ENCODE measurements at regions not wholly inside any gene's neighbourhood (a gene's known extent, or its start where the extent isn't known, plus 50 kb on each side); places are given as distances from the start of the nearest gene placed in this dataset.

DNA sequence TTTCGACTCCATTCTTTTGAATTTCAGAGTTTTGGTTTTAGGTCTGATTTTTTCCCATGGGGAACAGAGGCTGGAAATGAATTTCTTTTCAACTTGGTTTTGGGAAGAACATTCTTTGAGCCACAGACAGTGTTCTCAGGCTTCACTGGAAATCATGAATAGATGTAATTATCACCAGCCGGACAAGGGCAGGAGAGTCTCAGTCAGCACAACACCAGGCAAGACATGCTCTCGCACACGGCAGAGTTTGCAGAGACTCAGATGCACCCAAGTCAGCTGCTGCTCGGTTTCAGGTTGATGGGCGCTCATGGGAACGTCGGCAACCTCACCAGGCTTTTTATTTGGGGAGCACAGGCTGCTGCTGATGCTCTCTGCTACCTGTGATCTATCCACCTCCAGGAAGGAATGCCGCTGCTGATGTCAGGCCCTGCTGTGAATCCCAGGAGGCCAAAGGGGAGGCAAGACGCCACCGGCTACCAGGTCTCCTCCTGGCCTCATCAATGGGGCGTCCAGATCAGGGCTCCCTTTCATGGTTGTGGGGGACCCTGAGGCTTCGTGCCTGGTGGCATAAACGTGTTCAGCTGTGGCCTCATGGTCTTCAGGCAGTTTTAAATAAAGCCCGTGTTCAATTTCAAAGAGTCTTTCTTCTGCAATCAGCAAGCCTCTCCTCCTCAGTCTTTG is 332.3 kb upstream of the IRX4 start:
- DNase-seq (ENCODE audit: low spot score in 2 of 2) = no peak
- H3K27ac ChIP-seq = no peak overlapping the region
- no peaks in the 10 kb centered on the region for H3K36me3 ChIP-seq
- no peak overlapping the region for H3K4me3 ChIP-seq
- H3K27me3 ChIP-seq = no peaks in the 10 kb centered on the region
- TF ChIP-seq, protein P1, sequence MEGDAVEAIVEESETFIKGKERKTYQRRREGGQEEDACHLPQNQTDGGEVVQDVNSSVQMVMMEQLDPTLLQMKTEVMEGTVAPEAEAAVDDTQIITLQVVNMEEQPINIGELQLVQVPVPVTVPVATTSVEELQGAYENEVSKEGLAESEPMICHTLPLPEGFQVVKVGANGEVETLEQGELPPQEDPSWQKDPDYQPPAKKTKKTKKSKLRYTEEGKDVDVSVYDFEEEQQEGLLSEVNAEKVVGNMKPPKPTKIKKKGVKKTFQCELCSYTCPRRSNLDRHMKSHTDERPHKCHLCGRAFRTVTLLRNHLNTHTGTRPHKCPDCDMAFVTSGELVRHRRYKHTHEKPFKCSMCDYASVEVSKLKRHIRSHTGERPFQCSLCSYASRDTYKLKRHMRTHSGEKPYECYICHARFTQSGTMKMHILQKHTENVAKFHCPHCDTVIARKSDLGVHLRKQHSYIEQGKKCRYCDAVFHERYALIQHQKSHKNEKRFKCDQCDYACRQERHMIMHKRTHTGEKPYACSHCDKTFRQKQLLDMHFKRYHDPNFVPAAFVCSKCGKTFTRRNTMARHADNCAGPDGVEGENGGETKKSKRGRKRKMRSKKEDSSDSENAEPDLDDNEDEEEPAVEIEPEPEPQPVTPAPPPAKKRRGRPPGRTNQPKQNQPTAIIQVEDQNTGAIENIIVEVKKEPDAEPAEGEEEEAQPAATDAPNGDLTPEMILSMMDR (IDR thresholded peaks at IDR 0.05) = no peak
- no peak for TF ChIP-seq POLR2AphosphoS5 (IDR thresholded peaks at IDR 0.05)
- TF ChIP-seq POLR2A (IDR thresholded peaks at IDR 0.05) = no peak
- TF ChIP-seq EP300 (IDR thresholded peaks at IDR 0.05) = no peak
- H3K9me3 ChIP-seq = no peaks in the 10 kb centered on the region
- WGBS = 49% methylated on average over 11 of the region's 15 CpGs
- H3K4me1 ChIP-seq = no peaks in the 10 kb centered on the region

DNA sequence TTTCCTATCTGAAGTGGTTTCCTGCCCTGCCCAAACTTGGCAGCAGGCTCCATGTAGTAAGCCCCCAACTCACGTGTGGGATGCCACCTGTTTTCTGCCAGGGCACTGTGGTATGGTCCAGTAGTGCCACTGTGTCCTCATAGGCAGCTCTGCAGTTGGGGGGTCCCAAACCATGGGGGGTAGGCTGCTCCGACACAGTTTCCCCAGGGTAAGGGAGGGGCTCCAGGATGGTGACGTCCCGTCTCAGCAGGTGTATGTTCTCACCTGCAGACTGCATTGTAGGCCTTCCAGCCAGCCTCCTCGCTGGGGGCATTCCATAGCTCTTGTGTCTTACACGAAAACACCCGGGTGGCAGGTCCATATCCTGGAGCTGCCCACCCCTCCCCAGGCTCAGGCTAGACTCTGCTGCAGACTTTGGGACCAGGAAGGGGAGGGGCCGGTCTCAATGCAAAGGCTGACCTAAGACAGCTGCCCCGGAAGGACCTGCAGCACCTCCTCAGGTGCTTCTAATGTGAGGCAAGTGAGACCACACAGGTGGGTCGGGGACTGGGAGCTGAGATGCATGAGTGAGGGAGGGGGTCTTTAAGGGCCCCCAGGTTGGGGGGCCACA is 330.5 kb upstream of the IRX4 start:
- H3K27me3 ChIP-seq = no peaks in the 10 kb centered on the region
- 77% methylated on average over 4 of the region's 10 CpGs for WGBS
- H3K9me3 ChIP-seq = no peaks in the 10 kb centered on the region
- H3K36me3 ChIP-seq = no peaks in the 10 kb centered on the region
- no peak overlapping the region for H3K27ac ChIP-seq
- DNase-seq (ENCODE audit: low spot score in 2 of 2) = no peak
- TF ChIP-seq, protein P1 (IDR thresholded peaks at IDR 0.05) = no peak
- TF ChIP-seq POLR2A (IDR thresholded peaks at IDR 0.05) (no peak), POLR2AphosphoS5 (IDR thresholded peaks at IDR 0.05) (no peak), EP300 (IDR thresholded peaks at IDR 0.05) (no peak)
- H3K4me1 ChIP-seq = no peaks in the 10 kb centered on the region
- H3K4me3 ChIP-seq = no peak overlapping the region

DNA sequence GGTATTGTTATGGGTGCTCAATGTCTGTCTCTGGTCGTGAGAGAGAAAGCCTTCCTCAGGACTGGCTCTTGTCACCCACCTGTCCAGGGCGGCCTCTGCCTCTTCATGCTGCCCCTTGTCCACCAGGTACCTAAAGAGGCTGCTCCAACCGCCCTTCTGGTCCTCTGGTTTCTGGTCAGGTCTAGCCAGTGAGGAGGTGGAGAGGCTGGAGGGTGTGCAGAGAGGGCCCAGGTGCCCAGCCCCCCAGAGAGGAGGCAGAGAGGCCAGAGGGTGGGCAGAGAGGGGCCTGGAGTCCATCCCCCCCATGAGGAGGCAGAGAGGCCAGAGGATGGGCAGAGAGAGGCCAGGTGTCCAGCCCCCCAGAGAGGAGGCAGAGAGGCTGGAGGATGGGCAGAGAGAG is 329.8 kb upstream of the IRX4 start:
- Histone ChIP-seq H3K36me3 (no peaks in the 10 kb centered on the region), H3K4me1 (no peaks in the 10 kb centered on the region), H3K27me3 (no peaks in the 10 kb centered on the region), H3K9me3 (no peaks in the 10 kb centered on the region), H3K4me3 (no peak overlapping the region), H3K27ac (no peak overlapping the region)
- WGBS = 79% methylated on average over 3 of the region's 3 CpGs
- TF ChIP-seq EP300 (IDR thresholded peaks at IDR 0.05) = no peak
- TF ChIP-seq POLR2A (IDR thresholded peaks at IDR 0.05) = no peak
- TF ChIP-seq POLR2AphosphoS5 (IDR thresholded peaks at IDR 0.05) = no peak
- DNase-seq (ENCODE audit: low spot score in 2 of 2) = no peak

DNA sequence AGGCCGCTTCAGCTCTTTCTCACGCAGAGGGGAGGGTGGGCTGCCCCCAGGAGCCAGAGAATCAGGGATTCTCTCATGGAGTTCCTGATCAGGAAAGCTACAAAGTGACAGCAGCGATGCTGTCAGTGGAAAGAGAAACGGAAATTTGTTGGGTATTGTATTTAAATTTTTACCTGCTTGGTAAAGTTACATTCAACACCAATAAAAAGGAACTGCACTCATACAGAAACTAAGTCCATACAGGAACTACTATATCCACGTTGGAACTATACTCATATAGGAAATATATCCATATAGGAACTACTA is 325.5 kb upstream of the IRX4 start:
- TF ChIP-seq, protein P1 (IDR thresholded peaks at IDR 0.05) = no peak
- no peak for TF ChIP-seq POLR2AphosphoS5 (IDR thresholded peaks at IDR 0.05)
- TF ChIP-seq POLR2A (IDR thresholded peaks at IDR 0.05) = no peak
- TF ChIP-seq EP300 (IDR thresholded peaks at IDR 0.05) = no peak
- WGBS = 84% methylated on average over 5 of the region's 5 CpGs

DNA sequence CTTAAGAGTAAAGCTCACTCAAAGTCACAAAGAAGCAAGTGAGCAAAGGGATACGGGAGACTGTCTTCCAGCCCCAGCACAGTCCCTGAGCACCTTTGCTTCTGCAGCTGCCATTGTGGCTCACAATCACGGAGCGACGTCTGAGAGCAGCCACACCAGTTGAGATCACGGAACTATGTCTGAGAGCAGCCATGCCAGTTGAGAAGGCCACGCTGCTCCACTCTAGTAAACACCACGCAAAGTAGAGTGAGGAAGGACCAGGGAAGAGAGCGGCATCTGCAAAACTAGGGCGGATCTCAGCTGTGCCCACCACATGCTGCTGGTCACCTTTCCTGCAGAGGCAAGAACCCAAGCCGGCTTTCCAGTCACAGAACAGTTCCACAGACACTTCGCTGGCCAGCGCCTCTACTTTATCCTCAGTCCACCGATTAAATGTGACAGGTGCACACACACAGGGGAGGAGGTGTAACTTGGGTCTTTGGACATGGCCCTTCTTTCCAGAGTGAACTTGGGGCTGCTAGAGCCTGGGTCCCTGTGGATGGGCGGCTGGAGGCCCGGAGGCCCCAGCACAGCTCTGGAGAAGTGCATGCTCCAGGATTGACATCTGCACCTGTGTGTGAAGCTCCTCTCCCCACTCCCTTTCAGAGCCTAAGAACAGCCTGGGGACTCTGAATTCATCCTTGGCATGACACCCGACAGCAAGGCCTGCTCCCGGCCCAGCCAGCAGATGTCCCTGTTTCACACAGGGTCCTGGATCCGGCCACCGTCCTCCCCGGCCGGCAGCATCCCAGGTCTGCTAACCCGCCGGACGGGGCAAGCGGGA is 324.9 kb upstream of the IRX4 start:
- DNase-seq (ENCODE audit: low spot score in 2 of 2) = no peak
- TF ChIP-seq POLR2AphosphoS5 (IDR thresholded peaks at IDR 0.05) = no peak
- no peak for TF ChIP-seq POLR2A (IDR thresholded peaks at IDR 0.05)
- TF ChIP-seq, protein P1 (IDR thresholded peaks at IDR 0.05) = no peak
- no peak for TF ChIP-seq EP300 (IDR thresholded peaks at IDR 0.05)
- H3K4me3 ChIP-seq = no peak overlapping the region
- no peaks in the 10 kb centered on the region for H3K27me3 ChIP-seq
- no peak overlapping the region for H3K27ac ChIP-seq
- no peaks in the 10 kb centered on the region for H3K36me3 ChIP-seq
- 87% methylated on average over 25 of the region's 25 CpGs for WGBS
- no peaks in the 10 kb centered on the region for H3K9me3 ChIP-seq
- no peaks in the 10 kb centered on the region for H3K4me1 ChIP-seq

More for the DNA sequence above, 325.5 kb upstream of the IRX4 start:
- H3K27ac ChIP-seq = no peak overlapping the region
- no peaks in the 10 kb centered on the region for H3K4me1 ChIP-seq
- DNase-seq (ENCODE audit: low spot score in 2 of 2) = no peak
- H3K36me3 ChIP-seq = no peaks in the 10 kb centered on the region
- H3K9me3 ChIP-seq = no peaks in the 10 kb centered on the region
- H3K27me3 ChIP-seq = no peaks in the 10 kb centered on the region
- H3K4me3 ChIP-seq = no peak overlapping the region

All from suprapubic skin (tissue), 4 donors.